BE2C (cell line): ENCODE measurements at regions not wholly inside any gene's neighbourhood (a gene's known extent, or its start where the extent isn't known, plus 50 kb on each side); places are given as distances from the start of the nearest gene placed in this dataset.

Source experiments
- DNase-seq: peaks from one replicate; pipeline ENCODE4 v3.0.0-alpha.2; 2020
- H3K27me3 ChIP-seq: fragments of 250-450 bp; sonication (Bioruptor Pico); 2 replicates; pipeline ENCODE4 v1.5.1; 2020; ENCODE audit warnings: mild to moderate bottlenecking
- H3K36me3 ChIP-seq: fragments of 250-450 bp; sonication (Bioruptor Pico); 2 replicates; pipeline ENCODE4 v1.5.1; 2020; ENCODE audit warnings: mild to moderate bottlenecking
- H3K4me1 ChIP-seq: fragments of 250-450 bp; sonication (Bioruptor Pico); 2 replicates; pipeline ENCODE4 v1.5.1; 2020
- H3K4me3 ChIP-seq: 2 replicates; pipeline ENCODE4 v1.5.1; 2011; ENCODE audit warnings: low read depth, low read length
- H3K9me3 ChIP-seq: fragments of 250-450 bp; sonication (Bioruptor Pico); 2 replicates; pipeline ENCODE4 v1.5.1; 2020
- TF ChIP-seq, protein P1 (sequence below): IDR thresholded peaks from 2 replicates; pipeline ENCODE4 v1.5.1; 2012; ENCODE audit warnings: mild to moderate bottlenecking, low read depth, low read length

- DNase-seq, result no peak
- Histone ChIP-seq H3K27me3 (no peaks in the 10 kb centered on the region), H3K4me3 (no peak overlapping the region), H3K36me3 (no peaks in the 10 kb centered on the region), H3K9me3 (no peaks in the 10 kb centered on the region), H3K4me1 (no peaks in the 10 kb centered on the region)
- TF ChIP-seq, protein P1, sequence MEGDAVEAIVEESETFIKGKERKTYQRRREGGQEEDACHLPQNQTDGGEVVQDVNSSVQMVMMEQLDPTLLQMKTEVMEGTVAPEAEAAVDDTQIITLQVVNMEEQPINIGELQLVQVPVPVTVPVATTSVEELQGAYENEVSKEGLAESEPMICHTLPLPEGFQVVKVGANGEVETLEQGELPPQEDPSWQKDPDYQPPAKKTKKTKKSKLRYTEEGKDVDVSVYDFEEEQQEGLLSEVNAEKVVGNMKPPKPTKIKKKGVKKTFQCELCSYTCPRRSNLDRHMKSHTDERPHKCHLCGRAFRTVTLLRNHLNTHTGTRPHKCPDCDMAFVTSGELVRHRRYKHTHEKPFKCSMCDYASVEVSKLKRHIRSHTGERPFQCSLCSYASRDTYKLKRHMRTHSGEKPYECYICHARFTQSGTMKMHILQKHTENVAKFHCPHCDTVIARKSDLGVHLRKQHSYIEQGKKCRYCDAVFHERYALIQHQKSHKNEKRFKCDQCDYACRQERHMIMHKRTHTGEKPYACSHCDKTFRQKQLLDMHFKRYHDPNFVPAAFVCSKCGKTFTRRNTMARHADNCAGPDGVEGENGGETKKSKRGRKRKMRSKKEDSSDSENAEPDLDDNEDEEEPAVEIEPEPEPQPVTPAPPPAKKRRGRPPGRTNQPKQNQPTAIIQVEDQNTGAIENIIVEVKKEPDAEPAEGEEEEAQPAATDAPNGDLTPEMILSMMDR, result no peak
These were observed 437.4 kb downstream of the MIAT start for GRCh38 chr22:27094633-27095308.

GRCh38 chr22:27097506-27097905 lies 440.1 kb downstream of the MIAT start:
- no peaks in the 10 kb centered on the region for H3K9me3 ChIP-seq
- TF ChIP-seq, protein P1, result no peak
- H3K27me3 ChIP-seq, result peaks cover 16% of the 10 kb centered on the region
- peaks cover 8% of the 10 kb centered on the region for H3K4me1 ChIP-seq
- no peak overlapping the region for H3K4me3 ChIP-seq
- H3K36me3 ChIP-seq, result no peaks in the 10 kb centered on the region
- no peak for DNase-seq

GRCh38 chr22:27097933-27098332 lies 440.5 kb downstream of the MIAT start:
- Histone ChIP-seq H3K4me3 (no peak overlapping the region), H3K36me3 (no peaks in the 10 kb centered on the region), H3K9me3 (no peaks in the 10 kb centered on the region), H3K27me3 (peaks cover 16% of the 10 kb centered on the region), H3K4me1 (peaks cover 8% of the 10 kb centered on the region)
- DNase-seq, result no peak
- TF ChIP-seq, protein P1, result no peak

DNA sequence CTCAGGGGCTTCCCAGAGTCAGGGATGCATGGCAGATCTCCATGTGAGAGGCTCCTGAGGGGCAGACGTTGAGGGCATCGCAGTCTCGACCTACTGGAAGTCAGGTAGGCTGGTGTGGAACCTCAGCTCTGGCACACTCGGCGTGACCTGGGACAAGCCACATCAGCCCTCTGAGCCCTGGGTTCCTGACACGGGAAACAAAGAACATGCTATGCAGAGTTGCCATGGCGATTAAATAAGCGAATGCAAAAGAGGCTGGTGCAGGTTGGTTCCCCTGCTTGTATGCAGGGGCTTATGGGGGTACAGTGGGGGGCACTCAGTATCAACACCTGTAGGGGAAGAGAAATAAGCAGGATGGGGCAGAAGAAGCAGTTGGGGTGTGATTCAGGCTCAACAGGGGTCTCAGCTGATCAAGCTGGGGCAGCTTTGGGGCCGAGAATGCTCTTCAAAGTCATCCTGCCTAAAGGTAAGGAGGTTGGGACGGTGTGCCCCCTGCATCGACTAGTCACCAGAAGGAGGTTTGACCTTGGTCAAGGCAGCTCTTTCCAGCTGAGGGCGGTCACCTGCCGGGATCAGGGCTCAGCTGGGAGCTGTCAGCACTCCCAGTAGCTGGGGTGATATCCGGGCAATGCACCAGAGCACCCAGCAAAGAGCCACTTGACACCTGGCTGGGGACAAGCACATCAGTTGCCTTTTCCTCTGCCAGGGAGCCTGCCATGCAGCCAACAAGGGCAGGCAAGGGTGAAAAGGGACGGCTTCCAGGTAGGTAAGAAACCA lies 442.7 kb downstream of the MIAT start:
- H3K4me1 ChIP-seq, result peaks cover 8% of the 10 kb centered on the region
- no peaks in the 10 kb centered on the region for H3K36me3 ChIP-seq
- H3K9me3 ChIP-seq, result no peaks in the 10 kb centered on the region
- TF ChIP-seq, protein P1, result no peak
- DNase-seq, result no peak
- H3K4me3 ChIP-seq, result peak overlapping the region; percentile 26
- peaks cover 16% of the 10 kb centered on the region for H3K27me3 ChIP-seq

- TF ChIP-seq, protein P1, result no peak
- DNase-seq, result peak; percentile 64
- Histone ChIP-seq H3K4me3 (peak overlapping the region; percentile 26), H3K4me1 (peaks cover 8% of the 10 kb centered on the region), H3K27me3 (peaks cover 16% of the 10 kb centered on the region), H3K36me3 (no peaks in the 10 kb centered on the region), H3K9me3 (no peaks in the 10 kb centered on the region)
These were observed 443.4 kb downstream of the MIAT start for GRCh38 chr22:27100789-27101188.

DNA sequence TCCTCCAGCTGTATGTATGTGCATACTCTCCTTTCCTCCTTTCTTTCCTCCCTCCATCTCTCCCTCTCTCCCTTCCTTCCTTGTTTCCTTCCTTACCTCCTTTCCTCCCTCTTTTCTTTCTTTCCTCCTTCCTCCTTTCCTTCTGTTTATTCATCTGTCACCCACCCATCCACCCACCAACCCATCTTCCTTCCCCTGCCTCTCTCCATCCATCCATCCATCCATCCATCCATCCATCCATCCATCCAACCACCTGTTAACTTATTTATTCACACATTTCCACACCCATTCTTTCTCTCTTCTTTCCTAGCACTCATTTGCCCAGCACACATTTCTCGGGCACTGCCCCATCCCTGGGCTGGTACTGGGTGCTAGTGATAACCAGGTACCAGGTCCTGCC lies 443.9 kb downstream of the MIAT start:
- no peaks in the 10 kb centered on the region for H3K9me3 ChIP-seq
- DNase-seq, result no peak
- H3K4me3 ChIP-seq, result peak overlapping the region; percentile 26
- H3K27me3 ChIP-seq, result peaks cover 16% of the 10 kb centered on the region
- no peaks in the 10 kb centered on the region for H3K36me3 ChIP-seq
- H3K4me1 ChIP-seq, result peaks cover 8% of the 10 kb centered on the region
- TF ChIP-seq, protein P1, result no peak
